PFSK-1 (cell line): ENCODE measurements at regions not wholly inside any gene's neighbourhood (a gene's known extent, or its start where the extent isn't known, plus 50 kb on each side); places are given as distances from the start of the nearest gene placed in this dataset.

Source experiments
- FOXP2 ChIP-seq: optimal IDR thresholded peaks from 2 replicates; pipeline ENCODE3; 2011; ENCODE audit warnings: borderline replicate concordance, control low read depth, inconsistent platforms; ENCODE audit not compliant: insufficient read depth; ENCODE audit errors: extremely low read length, extremely low read depth
- POLR2AphosphoS5 ChIP-seq: IDR thresholded peaks from 2 replicates; pipeline ENCODE4 v1.6.1; 2012; ENCODE audit warnings: low read depth, mild to moderate bottlenecking, control low read depth, low read length, moderate library complexity
- REST ChIP-seq, 2 experiments: IDR thresholded peaks; 2 replicates each; pipeline versions ENCODE4 v1.6.1 to v1.8.0; 2011 to 2012; ENCODE audit warnings: low read depth in 2 of 2, low read length in 2 of 2, control low read depth in 1 of 2, inconsistent platforms in 1 of 2, mild to moderate bottlenecking in 1 of 2, moderate library complexity in 1 of 2; ENCODE audit not compliant: insufficient read depth in 1 of 2
- SIN3A ChIP-seq: IDR thresholded peaks from 2 replicates; pipeline ENCODE4 v1.6.1; 2012; ENCODE audit warnings: mild to moderate bottlenecking, low read length, moderate library complexity, borderline replicate concordance; ENCODE audit not compliant: insufficient read depth
- TAF1 ChIP-seq: IDR thresholded peaks from 2 replicates; pipeline ENCODE4 v1.6.1; 2012; ENCODE audit warnings: low read length, control low read depth, borderline replicate concordance; ENCODE audit not compliant: insufficient read depth

- no peak for TF ChIP-seq REST (IDR thresholded peaks at IDR 0.05; ENCODE audit: insufficient read depth in 1 of 2, low read depth in 2 of 2, low read length in 2 of 2)
- no peak for TF ChIP-seq FOXP2
- no peak for TF ChIP-seq TAF1
- TF ChIP-seq SIN3A, result no peak
- TF ChIP-seq POLR2AphosphoS5, result no peak
These were observed 213.8 kb downstream of the BCAS1 start for GRCh38 chr20:53856300-53857295.

- TF ChIP-seq TAF1 (no peak), POLR2AphosphoS5 (no peak), SIN3A (no peak), FOXP2 (no peak), REST (IDR thresholded peaks at IDR 0.05; ENCODE audit: insufficient read depth in 1 of 2, low read depth in 2 of 2, low read length in 2 of 2) (no peak)
These were observed 214.7 kb downstream of the BCAS1 start for GRCh38 chr20:53855733-53856132.

GRCh38 chr20:53853111-53853713, 217.2 kb downstream of the BCAS1 start:
- TF ChIP-seq SIN3A (no peak), REST (IDR thresholded peaks at IDR 0.05; ENCODE audit: insufficient read depth in 1 of 2, low read depth in 2 of 2, low read length in 2 of 2) (no peak)

GRCh38 chr20:53852691-53853090, 217.7 kb downstream of the BCAS1 start:
- TF ChIP-seq FOXP2, result no peak
- TF ChIP-seq POLR2AphosphoS5, result no peak
- no peak for TF ChIP-seq REST (IDR thresholded peaks at IDR 0.05; ENCODE audit: insufficient read depth in 1 of 2, low read depth in 2 of 2, low read length in 2 of 2)
- no peak for TF ChIP-seq SIN3A
- no peak for TF ChIP-seq TAF1
